Vagina (tissue), 2 donors: ENCODE measurements at regions not wholly inside any gene's neighbourhood (a gene's known extent, or its start where the extent isn't known, plus 50 kb on each side); places are given as distances from the start of the nearest gene placed in this dataset.

ENCODE experiments used
- POLR2A ChIP-seq, 2 donors: fragments of 450-650 bp; IDR thresholded peaks; one replicate each; pipeline ENCODE4 v1.6.1; 2017; ENCODE audit warnings: antibody characterized with exemption in 2 of 2, mild to moderate bottlenecking in 2 of 2, moderate library complexity in 2 of 2
- POLR2AphosphoS5 ChIP-seq, 2 donors: sonication (generic); formaldehyde crosslinking; IDR thresholded peaks; one replicate each; pipeline ENCODE4 v1.9.0; 2017; ENCODE audit warnings: antibody characterized with exemption in 2 of 2, mild to moderate bottlenecking in 2 of 2, low read depth in 1 of 2; ENCODE audit not compliant: insufficient read depth in 1 of 2
- TF ChIP-seq, protein P1 (sequence below), 3 experiments: fragments of 450-650 bp in 2 of 3; fragments of 200-600 bp in 1 of 3; sonication (generic) in 1 of 3; IDR thresholded peaks; one replicate each; pipeline ENCODE4 v1.5.1; 2017 to 2019; ENCODE audit warnings: antibody characterized with exemption in 3 of 3, mild to moderate bottlenecking in 2 of 3, moderate library complexity in 2 of 3

DNA sequence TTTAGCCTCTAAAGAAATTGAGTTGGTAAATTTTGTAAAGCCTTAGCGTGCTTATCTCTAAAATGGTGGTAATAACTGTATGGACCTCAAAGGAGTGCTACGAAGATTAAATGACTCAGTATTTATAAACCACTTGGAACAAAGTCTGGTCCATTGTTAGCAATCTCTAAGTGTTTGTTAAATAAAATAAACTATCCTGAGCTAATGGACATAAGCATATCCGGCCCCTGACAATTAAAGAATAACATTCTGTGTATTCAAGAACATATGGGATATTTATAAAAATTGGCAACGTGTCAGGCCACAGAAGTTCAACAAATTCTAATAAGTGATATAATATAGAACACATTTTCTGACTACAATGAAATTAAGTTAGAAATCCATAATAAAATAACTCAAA lies 71.0 kb downstream of the MYEOV start:
- TF ChIP-seq POLR2A (IDR thresholded peaks at IDR 0.05) (no peak), POLR2AphosphoS5 (IDR thresholded peaks at IDR 0.05; ENCODE audit: insufficient read depth in 1 of 2, low read depth in 1 of 2) (no peak)
- TF ChIP-seq, protein P1, sequence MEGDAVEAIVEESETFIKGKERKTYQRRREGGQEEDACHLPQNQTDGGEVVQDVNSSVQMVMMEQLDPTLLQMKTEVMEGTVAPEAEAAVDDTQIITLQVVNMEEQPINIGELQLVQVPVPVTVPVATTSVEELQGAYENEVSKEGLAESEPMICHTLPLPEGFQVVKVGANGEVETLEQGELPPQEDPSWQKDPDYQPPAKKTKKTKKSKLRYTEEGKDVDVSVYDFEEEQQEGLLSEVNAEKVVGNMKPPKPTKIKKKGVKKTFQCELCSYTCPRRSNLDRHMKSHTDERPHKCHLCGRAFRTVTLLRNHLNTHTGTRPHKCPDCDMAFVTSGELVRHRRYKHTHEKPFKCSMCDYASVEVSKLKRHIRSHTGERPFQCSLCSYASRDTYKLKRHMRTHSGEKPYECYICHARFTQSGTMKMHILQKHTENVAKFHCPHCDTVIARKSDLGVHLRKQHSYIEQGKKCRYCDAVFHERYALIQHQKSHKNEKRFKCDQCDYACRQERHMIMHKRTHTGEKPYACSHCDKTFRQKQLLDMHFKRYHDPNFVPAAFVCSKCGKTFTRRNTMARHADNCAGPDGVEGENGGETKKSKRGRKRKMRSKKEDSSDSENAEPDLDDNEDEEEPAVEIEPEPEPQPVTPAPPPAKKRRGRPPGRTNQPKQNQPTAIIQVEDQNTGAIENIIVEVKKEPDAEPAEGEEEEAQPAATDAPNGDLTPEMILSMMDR (IDR thresholded peaks at IDR 0.05) = no peak
